ENCODE measurements at regions not wholly inside any gene's neighbourhood (a gene's known extent, or its start where the extent isn't known, plus 50 kb on each side); places are given as distances from the start of the nearest gene placed in this dataset.

DNA sequence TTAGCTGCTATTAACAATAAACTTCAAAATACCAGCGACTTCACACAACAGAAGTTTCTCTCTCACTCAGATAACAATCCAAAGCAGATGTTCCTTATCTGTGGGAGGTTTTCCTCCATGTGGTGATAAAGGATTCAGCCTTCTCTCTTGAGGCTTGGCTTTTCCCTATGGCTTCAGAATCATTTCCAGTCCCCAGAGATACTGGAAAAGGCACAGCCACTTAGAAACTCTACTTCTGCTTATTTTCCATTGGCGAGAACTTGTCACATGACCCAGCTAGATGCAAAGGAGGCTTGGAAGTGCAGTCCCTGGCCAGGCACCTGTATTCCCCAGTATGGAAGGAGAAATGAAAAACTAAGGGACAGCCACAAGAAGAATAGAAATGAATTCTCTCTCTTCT lies 344.8 kb downstream of the MTX2 start:
- no peak overlapping the region for H3K4me3 Mint-ChIP-seq
- no peak overlapping the region for H3K27ac Mint-ChIP-seq
- H3K4me1 Mint-ChIP-seq, result no peaks in the 10 kb centered on the region
- ATAC-seq (replicated peaks), result no peak
- no peaks in the 10 kb centered on the region for H3K9me3 Mint-ChIP-seq
- no peaks in the 10 kb centered on the region for H3K36me3 Mint-ChIP-seq (ENCODE audit: low read depth)
- H3K27me3 Mint-ChIP-seq, result peaks cover 31% of the 10 kb centered on the region

DNA sequence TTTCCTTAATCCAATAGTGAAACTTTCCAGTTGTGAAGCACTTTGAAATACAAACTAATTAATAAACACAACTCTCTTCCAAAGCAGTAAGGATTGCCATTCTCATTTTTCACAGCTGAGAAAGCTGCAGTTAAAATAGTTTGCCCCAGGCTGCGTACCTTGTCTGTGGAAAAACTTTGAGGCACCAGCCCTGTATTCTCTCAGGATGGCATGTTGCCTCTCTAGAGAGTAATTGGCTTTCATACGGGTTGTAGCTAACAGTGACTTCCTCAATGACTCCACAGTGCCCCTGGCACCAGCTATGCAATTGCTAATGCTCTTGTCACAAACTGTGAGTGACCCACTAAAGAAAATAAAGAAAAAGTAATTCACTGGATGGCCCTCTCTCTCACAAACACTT lies 345.7 kb downstream of the MTX2 start:
- Mint-ChIP-seq H3K9me3 (no peaks in the 10 kb centered on the region), H3K27me3 (peaks cover 40% of the 10 kb centered on the region)
- ATAC-seq (replicated peaks), result no peak

DNA sequence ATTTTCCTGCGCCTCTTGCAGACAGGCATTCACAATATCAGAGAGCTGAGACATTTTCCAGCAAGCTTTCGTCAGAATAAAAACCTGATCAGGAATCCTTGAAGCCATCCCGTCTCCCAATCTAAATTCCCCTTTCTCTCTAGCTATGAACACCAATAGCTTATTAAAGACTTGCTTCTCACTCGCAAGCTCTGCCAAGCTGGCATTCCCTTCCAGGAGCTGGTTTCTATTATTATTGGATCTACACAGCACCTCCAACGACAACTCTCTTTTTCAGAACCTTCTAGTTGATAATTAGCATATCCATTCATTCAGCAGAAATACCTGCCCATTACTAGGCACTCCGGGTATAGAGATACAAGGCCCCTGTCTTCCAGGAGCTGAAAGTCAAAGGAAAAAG lies 350.3 kb downstream of the MTX2 start:
- ATAC-seq (replicated peaks), result no peak
- no peaks in the 10 kb centered on the region for H3K4me1 Mint-ChIP-seq
- H3K27ac Mint-ChIP-seq, result no peak overlapping the region
- H3K36me3 Mint-ChIP-seq (ENCODE audit: low read depth), result no peaks in the 10 kb centered on the region
- no peak overlapping the region for H3K4me3 Mint-ChIP-seq
- H3K27me3 Mint-ChIP-seq, result peaks cover 44% of the 10 kb centered on the region
- no peaks in the 10 kb centered on the region for H3K9me3 Mint-ChIP-seq

More for the DNA sequence above, 345.7 kb downstream of the MTX2 start:
- Mint-ChIP-seq H3K27ac (no peak overlapping the region), H3K4me1 (no peaks in the 10 kb centered on the region), H3K4me3 (no peak overlapping the region), H3K36me3 (ENCODE audit: low read depth) (no peaks in the 10 kb centered on the region)

DNA sequence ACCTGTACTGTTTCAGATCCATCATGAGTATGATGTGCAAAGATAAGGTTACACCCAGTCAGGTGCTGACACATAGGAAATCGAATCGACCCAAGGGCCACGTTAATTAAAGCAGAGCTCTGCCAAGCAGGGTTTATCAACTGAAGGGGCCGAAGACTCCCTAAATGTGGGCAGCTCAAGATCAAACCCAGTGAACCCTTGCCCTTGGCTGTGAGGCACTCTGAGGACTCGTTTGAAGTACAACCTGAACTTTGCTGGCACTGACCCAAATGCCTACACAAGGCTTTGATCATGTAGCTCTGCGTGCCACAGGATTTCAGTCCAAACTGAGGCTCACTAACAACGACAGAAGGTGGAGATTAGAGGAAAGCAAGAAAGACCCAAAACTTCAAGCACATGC lies 352.1 kb downstream of the MTX2 start:
- no peak for ATAC-seq (replicated peaks)
- peaks cover 46% of the 10 kb centered on the region for H3K27me3 Mint-ChIP-seq
- H3K4me1 Mint-ChIP-seq, result no peaks in the 10 kb centered on the region
- H3K9me3 Mint-ChIP-seq, result no peaks in the 10 kb centered on the region
- no peak overlapping the region for H3K27ac Mint-ChIP-seq
- no peak overlapping the region for H3K4me3 Mint-ChIP-seq
- no peaks in the 10 kb centered on the region for H3K36me3 Mint-ChIP-seq (ENCODE audit: low read depth)

DNA sequence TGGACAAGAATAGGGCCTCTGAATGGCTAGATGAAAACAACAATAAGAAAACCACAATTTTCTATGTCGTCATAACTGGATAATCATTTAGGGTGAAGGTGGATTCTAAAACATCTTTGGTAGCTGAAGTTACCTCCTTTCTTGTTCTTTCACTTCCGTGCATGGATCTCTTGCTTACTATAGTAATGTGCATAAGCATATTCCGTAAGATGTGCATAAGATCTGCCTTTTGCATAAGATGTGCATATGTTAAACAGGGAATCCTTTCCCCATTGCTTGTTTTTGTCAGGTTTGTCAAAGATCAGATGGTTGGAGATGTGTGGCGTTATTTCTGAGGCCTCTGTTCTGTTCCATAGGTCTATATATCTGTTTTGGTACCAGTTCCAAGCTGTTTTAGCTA lies 353.6 kb downstream of the MTX2 start:
- Mint-ChIP-seq H3K4me3 (no peak overlapping the region), H3K27ac (no peak overlapping the region), H3K9me3 (no peaks in the 10 kb centered on the region), H3K27me3 (peaks cover 52% of the 10 kb centered on the region), H3K36me3 (ENCODE audit: low read depth) (no peaks in the 10 kb centered on the region), H3K4me1 (no peaks in the 10 kb centered on the region)
- no peak for ATAC-seq (replicated peaks)

DNA sequence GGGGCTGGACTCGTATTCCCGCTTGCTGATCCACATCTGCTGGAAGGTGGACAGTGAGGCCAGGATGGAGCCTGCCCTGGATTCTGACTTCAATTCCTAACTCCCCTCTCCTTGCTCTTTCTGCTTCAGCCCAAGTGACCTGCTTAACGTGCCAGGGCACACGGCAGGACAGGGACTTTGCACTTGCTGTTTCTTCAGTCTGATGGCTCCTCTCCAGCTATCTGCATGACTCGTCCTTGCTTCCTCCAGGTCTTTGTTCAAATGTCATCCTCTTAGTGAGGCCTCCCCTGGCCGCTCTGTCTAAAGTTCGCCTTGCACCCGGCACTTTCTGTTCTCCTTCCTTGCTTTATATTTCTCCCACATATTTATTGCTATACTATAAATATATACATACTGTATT lies 357.6 kb downstream of the MTX2 start:
- Mint-ChIP-seq H3K27me3 (peaks cover 39% of the 10 kb centered on the region), H3K4me1 (no peaks in the 10 kb centered on the region), H3K36me3 (ENCODE audit: low read depth) (no peaks in the 10 kb centered on the region), H3K9me3 (no peaks in the 10 kb centered on the region), H3K4me3 (no peak overlapping the region), H3K27ac (no peak overlapping the region)
- no peak for ATAC-seq (replicated peaks)

DNA sequence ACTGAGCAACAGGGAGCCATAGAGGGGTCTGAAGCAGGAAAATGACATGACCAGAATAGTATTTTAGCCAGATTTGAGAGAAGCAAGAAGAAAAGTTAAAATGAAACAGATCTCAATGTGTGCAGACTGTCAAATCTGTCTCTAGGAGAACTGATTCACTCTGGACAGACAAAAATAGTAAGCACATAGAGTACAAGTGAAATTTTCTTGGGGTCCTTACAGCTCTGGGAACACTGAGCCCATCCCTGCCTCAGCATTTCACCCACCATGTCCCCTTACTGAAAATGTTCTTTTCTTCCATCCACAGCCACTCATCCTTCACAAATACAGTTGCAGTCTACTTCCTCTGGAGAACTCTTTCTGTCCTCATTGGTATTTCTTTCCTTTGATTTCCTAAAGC lies 359.2 kb downstream of the MTX2 start:
- Mint-ChIP-seq H3K27ac (no peak overlapping the region), H3K9me3 (no peaks in the 10 kb centered on the region), H3K27me3 (peaks cover 42% of the 10 kb centered on the region), H3K36me3 (ENCODE audit: low read depth) (no peaks in the 10 kb centered on the region), H3K4me3 (no peak overlapping the region), H3K4me1 (no peaks in the 10 kb centered on the region)
- ATAC-seq (replicated peaks), result no peak

DNA sequence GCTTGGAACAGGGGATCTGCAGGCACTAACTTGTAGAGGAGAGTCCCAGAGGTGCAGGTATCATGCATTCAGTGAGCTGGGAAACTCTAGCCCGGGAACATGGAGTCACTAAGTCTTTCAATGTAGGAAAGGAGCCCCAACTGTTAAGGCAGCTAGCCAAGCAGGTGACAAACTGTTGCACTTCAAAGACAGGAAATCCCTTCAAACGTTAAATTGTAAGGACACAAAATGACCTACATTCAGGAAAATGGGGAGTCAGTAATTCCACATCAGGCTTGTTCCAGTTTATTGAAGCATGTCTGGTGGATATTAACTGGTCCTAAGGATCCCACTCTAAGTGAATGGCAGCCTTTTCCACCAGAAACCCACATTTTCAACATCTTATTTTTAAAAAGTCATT lies 364.5 kb downstream of the MTX2 start:
- Mint-ChIP-seq H3K27ac (no peak overlapping the region), H3K27me3 (peaks cover 22% of the 10 kb centered on the region), H3K4me1 (no peaks in the 10 kb centered on the region), H3K36me3 (ENCODE audit: low read depth) (no peaks in the 10 kb centered on the region), H3K4me3 (no peak overlapping the region), H3K9me3 (no peaks in the 10 kb centered on the region)
- ATAC-seq (replicated peaks), result no peak

DNA sequence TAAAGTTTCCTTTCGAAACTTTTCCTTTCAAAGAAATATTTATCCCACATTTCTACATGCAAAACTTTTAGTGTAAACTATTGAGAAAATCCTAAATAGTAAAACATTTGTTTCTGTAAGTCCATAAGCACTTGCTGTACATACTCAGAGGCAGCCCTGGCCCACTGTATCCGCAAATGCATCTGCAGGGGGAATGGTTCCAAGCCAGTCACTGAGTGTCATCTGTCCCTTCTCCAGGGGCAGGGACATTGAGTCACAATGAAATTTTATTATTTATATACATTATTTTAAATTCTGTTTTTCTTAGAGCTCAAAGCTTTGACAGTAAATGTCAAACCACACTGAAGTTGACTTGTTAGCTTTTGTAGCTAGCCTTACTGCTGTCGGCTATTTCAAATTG lies 367.2 kb downstream of the MTX2 start:
- no peak overlapping the region for H3K4me3 Mint-ChIP-seq
- no peaks in the 10 kb centered on the region for H3K4me1 Mint-ChIP-seq
- peaks cover 41% of the 10 kb centered on the region for H3K27me3 Mint-ChIP-seq
- H3K9me3 Mint-ChIP-seq, result no peaks in the 10 kb centered on the region
- no peaks in the 10 kb centered on the region for H3K36me3 Mint-ChIP-seq (ENCODE audit: low read depth)
- ATAC-seq (replicated peaks), result no peak
- H3K27ac Mint-ChIP-seq, result no peak overlapping the region

DNA sequence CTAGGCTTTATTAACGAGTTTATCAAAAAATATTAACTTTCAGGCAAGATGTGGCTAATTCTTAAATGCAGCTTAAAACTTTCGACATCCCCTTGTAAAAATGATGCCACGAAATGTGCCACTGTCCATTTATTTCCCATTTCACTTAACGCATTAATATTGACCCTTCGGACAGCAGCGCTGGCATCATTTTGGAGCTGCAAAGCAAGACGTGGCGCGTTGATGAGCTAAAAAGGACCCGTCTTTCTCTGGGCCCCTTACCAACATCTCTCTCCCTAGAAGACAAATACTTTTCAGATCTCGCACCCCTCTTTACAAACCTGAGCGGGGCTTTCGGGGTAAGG lies 367.9 kb downstream of the MTX2 start:
- H3K9me3 Mint-ChIP-seq, result no peaks in the 10 kb centered on the region
- H3K36me3 Mint-ChIP-seq (ENCODE audit: low read depth), result no peaks in the 10 kb centered on the region
- H3K27ac Mint-ChIP-seq, result no peak overlapping the region
- H3K27me3 Mint-ChIP-seq, result peaks cover 48% of the 10 kb centered on the region
- no peaks in the 10 kb centered on the region for H3K4me1 Mint-ChIP-seq
- peak overlapping the region; percentile 35 for H3K4me3 Mint-ChIP-seq
- ATAC-seq (replicated peaks), result no peak

DNA sequence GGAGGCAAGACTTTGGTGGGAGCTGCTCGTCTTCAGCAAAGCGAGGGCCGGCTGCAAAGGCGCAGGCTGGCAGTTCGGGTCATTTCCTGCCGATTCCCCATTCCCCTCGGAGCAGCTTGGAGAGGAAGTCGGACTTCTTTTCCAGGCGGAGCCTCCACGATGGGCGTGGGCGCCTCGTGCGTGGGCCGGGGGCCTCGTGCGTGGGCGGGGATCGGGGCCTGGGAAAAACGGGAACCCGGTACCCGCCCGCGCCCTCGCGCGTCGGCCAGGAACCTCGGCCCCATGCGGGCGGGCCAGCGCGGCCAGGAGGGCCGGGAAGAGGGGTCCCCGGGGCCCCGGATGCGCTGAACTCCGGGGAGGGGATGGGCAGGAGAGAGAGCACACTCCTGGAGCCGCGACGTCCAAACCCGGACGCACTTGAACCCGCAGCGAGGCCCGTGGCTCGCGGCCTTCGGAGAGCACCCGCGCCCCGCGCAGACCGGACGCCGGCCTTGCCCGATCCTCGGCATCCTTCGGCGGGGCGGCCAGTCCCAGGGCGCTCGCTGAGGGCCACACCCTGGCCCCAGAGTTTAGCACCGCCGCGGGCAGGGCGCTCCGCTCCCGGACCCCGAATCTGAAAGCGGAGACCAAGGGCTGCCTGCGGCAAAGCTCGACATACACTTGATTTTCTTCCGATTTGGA lies 368.4 kb downstream of the MTX2 start:
- Mint-ChIP-seq H3K9me3 (no peaks in the 10 kb centered on the region), H3K27me3 (peaks cover 49% of the 10 kb centered on the region), H3K4me1 (no peaks in the 10 kb centered on the region), H3K36me3 (ENCODE audit: low read depth) (no peaks in the 10 kb centered on the region), H3K4me3 (peak overlapping the region; percentile 61), H3K27ac (no peak overlapping the region)
- ATAC-seq (replicated peaks), result peak; percentile 34

DNA sequence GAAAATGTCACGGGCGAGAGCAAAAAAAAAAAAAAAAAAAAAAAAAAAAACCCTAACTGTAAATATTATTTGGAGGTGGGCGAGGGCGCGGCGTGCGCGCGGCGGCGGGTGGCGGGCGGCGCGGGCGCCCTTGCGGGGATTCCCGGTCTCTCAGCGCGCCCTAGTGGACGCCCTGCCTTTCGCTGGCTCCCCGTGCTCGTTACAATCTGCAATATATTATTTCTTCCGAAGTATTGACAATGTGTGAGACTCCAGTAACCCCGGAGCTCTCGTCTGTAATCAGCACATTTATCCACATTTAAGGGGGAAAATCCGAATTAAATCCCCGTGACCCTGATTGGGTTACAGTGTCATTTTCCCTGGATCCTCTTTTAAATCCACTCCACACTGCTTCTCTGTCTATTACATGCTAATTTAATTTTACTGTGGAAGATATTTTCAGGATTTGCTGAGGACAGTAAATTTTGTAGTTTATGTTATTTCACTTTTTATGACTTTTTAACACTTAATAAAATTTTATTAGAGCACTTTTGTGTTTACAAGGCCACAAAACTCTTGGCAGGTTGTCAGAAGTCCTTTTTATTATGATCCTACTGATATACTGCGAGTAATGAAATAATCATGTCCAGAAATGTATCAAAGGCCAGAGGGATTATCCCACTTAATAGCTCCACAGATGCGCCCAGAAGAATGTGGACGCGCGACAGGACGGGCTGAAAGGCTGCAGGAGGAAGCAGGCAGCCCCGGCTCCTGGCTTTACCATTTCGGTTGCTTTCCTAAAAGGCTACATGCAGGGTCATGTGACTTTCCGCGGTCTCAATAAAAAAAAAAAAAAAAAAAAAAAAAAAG lies 369.1 kb downstream of the MTX2 start:
- H3K9me3 Mint-ChIP-seq, result no peaks in the 10 kb centered on the region
- ATAC-seq (replicated peaks), result peak; percentile 67
- H3K27me3 Mint-ChIP-seq, result peaks cover 53% of the 10 kb centered on the region
- no peaks in the 10 kb centered on the region for H3K4me1 Mint-ChIP-seq
- no peaks in the 10 kb centered on the region for H3K36me3 Mint-ChIP-seq (ENCODE audit: low read depth)
- no peak overlapping the region for H3K27ac Mint-ChIP-seq
- H3K4me3 Mint-ChIP-seq, result peak overlapping the region; percentile 61

DNA sequence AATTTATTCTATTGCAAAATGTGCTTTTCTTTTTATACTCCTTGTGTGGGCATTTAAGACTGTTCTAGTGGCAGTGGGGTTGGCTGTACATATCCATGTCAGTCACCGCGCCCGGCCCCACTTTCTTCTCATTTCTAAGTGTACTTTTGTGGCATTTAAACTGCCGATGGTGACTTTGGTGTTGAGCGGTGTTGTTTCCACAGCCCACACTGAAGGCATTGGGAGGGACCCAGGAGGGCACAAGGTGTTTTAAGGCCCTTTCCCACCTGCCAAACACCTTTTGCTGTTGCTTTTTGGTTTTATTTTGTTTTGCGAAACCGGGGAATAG lies 369.7 kb downstream of the MTX2 start:
- no peak for ATAC-seq (replicated peaks)
- no peaks in the 10 kb centered on the region for H3K9me3 Mint-ChIP-seq
- H3K4me1 Mint-ChIP-seq, result no peaks in the 10 kb centered on the region
- H3K27me3 Mint-ChIP-seq, result peaks cover 58% of the 10 kb centered on the region
- H3K4me3 Mint-ChIP-seq, result no peak overlapping the region
- no peak overlapping the region for H3K27ac Mint-ChIP-seq
- H3K36me3 Mint-ChIP-seq (ENCODE audit: low read depth), result no peaks in the 10 kb centered on the region

DNA sequence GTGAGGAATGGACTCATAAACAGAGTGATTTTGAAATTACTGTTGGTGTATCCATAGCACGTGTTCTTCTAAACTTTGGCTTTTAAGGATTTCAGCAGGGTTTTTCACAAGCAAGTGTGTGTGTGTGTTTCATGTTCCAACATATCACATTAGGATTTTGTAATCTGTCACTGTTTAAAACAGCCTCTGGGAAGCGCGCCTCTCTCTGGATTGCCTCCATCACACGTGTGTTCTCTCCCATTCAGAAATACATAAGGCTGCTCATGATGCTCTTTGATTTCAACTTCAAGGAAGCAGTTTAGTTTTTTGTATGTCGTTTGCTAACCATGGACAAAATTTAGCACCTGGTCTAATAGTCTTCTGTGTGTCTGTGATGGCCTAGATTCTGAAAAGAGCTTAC lies 370.4 kb downstream of the MTX2 start:
- Mint-ChIP-seq H3K27ac (no peak overlapping the region), H3K9me3 (no peaks in the 10 kb centered on the region), H3K4me1 (no peaks in the 10 kb centered on the region), H3K36me3 (ENCODE audit: low read depth) (no peaks in the 10 kb centered on the region), H3K4me3 (no peak overlapping the region), H3K27me3 (peaks cover 64% of the 10 kb centered on the region)
- no peak for ATAC-seq (replicated peaks)

DNA sequence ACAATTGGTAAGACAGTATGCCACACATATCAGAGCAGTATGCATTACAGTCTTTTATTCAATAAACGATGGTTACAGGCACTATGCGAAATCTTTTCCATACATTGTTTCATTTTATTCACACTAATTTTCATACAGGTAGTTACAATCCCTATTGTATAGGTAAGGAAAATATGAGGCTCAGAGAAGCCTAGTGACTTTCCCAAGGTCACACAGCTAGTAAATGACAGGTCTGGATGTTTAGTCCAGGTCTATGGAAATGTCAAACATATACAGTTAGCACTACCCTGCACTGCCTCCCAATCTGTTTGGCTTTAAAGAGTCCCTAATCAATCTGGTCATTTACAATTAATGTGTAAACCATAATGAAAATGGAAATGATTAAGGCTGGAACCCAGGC lies 372.2 kb downstream of the MTX2 start:
- Mint-ChIP-seq H3K36me3 (ENCODE audit: low read depth) (no peaks in the 10 kb centered on the region), H3K27ac (no peak overlapping the region), H3K9me3 (no peaks in the 10 kb centered on the region), H3K4me1 (no peaks in the 10 kb centered on the region), H3K4me3 (no peak overlapping the region), H3K27me3 (peaks cover 70% of the 10 kb centered on the region)
- ATAC-seq (replicated peaks), result no peak

Measured in activated T-helper 17 cell treated with anti-CD3 and anti-CD28 coated beads, Interleukin-2, amount 50 U/mL, for 72 hours (primary cell).